ENCODE measurements at regions not wholly inside any gene's neighbourhood (a gene's known extent, or its start where the extent isn't known, plus 50 kb on each side); places are given as distances from the start of the nearest gene placed in this dataset.

GRCh38 chr11:15692739-15693138 lies 578.0 kb downstream of the INSC start:
- no peak overlapping the region for H2AK5ac ChIP-seq (ENCODE audit: insufficient read length, low read length)
- no peak overlapping the region for H3K4me2 ChIP-seq (ENCODE audit: insufficient read depth, insufficient read length, low read length)
- no peaks in the 10 kb centered on the region for H3K23me2 ChIP-seq (ENCODE audit: insufficient read length, low read depth, low read length, poor library complexity, severe bottlenecking)
- H4K5ac ChIP-seq (ENCODE audit: insufficient read length, low read depth, low read length): no peak overlapping the region
- no peaks in the 10 kb centered on the region for H3K79me2 ChIP-seq (ENCODE audit: insufficient read depth, low read length)
- H3K79me1 ChIP-seq (ENCODE audit: insufficient read depth, low read depth, low read length, poor library complexity, severe bottlenecking): no peaks in the 10 kb centered on the region
- no peaks in the 10 kb centered on the region for H4K20me1 ChIP-seq (ENCODE audit: control insufficient read depth, insufficient read depth, insufficient read length)
- no peak overlapping the region for H3K18ac ChIP-seq (ENCODE audit: insufficient read length, low read depth, low read length)
- H3K4ac ChIP-seq (ENCODE audit: low read depth, low read length): no peak overlapping the region
- WGBS (ENCODE audit: extremely low coverage, insufficient read length, low lambda C conversion rate): no CpG with 5 or more reads among the region's 3 CpGs
- no peaks in the 10 kb centered on the region for H3K4me1 ChIP-seq (ENCODE audit: insufficient read depth, low read length)
- H3K56ac ChIP-seq (ENCODE audit: insufficient read length, low read depth, low read length): no peak overlapping the region
- DNase-seq: no peak
- H4K8ac ChIP-seq (replicated peaks; ENCODE audit: insufficient read length, low read depth, low read length): no peak overlapping the region
- no peak overlapping the region for H4K91ac ChIP-seq (ENCODE audit: insufficient read length, low read depth, low read length)
- no peak overlapping the region for H2AFZ ChIP-seq (ENCODE audit: low read length)
- H3T11ph ChIP-seq (ENCODE audit: low read length): no peak overlapping the region
- Mint-ChIP-seq H3K36me3 (ENCODE audit: insufficient read depth in 1 of 3, low read depth in 3 of 3) (peaks cover 2 to 10% (median 2%) of the 10 kb centered on the region in 3 experiments; a peak in 5 of 7 replicates), H3K27ac (no peak overlapping the region), H3K9me3 (peaks cover 4 to 6% of the 10 kb centered on the region in 2 experiments; a peak in 3 of 5 replicates), H3K27me3 (ENCODE audit: low read depth) (peaks cover 15% of the 10 kb centered on the region), H3K4me1 (peaks cover 6% of the 10 kb centered on the region in 2 experiments; a peak in 3 of 4 replicates), H3K4me3 (no peak overlapping the region)
- no peak overlapping the region for H2BK12ac ChIP-seq (ENCODE audit: insufficient read length, low read depth, low read length)
- no peaks in the 10 kb centered on the region for H3K27me3 ChIP-seq (ENCODE audit: insufficient read depth, low read length)
- H3K27ac ChIP-seq (ENCODE audit: insufficient read length, low read depth, low read length): no peak overlapping the region
- H2BK120ac ChIP-seq (ENCODE audit: low read depth, low read length, poor library complexity, severe bottlenecking): no peak overlapping the region
- H3K9me3 ChIP-seq (ENCODE audit: control insufficient read depth, low read depth, low read length): no peaks in the 10 kb centered on the region
- no peak for TF ChIP-seq CTCF (conservative IDR thresholded peaks at IDR 0.05)
- no peak overlapping the region for H2BK20ac ChIP-seq (ENCODE audit: low read depth, low read length, poor library complexity, severe bottlenecking)
- no peak overlapping the region for H3K9ac ChIP-seq (ENCODE audit: extremely low read depth, insufficient read length, low read length)
- H3K14ac ChIP-seq (ENCODE audit: insufficient read depth, low read length): no peak overlapping the region
- H2BK15ac ChIP-seq (ENCODE audit: low read depth, low read length): no peak overlapping the region
- H2BK5ac ChIP-seq (ENCODE audit: insufficient read length, low read length): no peak overlapping the region
- no peak overlapping the region for H3K23ac ChIP-seq (ENCODE audit: insufficient read length, low read depth, low read length)

Measured in H9 (cell line).